ENCODE measurements at regions not wholly inside any gene's neighbourhood (a gene's known extent, or its start where the extent isn't known, plus 50 kb on each side); places are given as distances from the start of the nearest gene placed in this dataset.

- Histone ChIP-seq H3K4me3 (ENCODE audit: low read length) (no peak overlapping the region), H3K4me1 (ENCODE audit: insufficient read depth, low read length) (no peaks in the 10 kb centered on the region), H3K27me3 (ENCODE audit: control insufficient read depth in 1 of 2, insufficient read depth in 2 of 2, low read length in 2 of 2) (no peaks in the 10 kb centered on the region), H3K9me3 (ENCODE audit: control insufficient read depth in 1 of 2, insufficient read depth in 1 of 2, low read length in 2 of 2) (peaks cover 0 to 18% of the 10 kb centered on the region in 2 experiments), H3K27ac (ENCODE audit: low read depth in 1 of 2, low read length in 2 of 2) (no peak overlapping the region), H3K36me3 (ENCODE audit: insufficient read depth, low read length) (no peaks in the 10 kb centered on the region)
- no peak for TF ChIP-seq CTCF (IDR thresholded peaks at IDR 0.05)
- ChIA-PET POLR2A (no interaction called here), CTCF (no interaction called here)
- Mint-ChIP-seq H3K4me3 (no peak overlapping the region), H3K9me3 (no peaks in the 10 kb centered on the region), H3K36me3 (ENCODE audit: low read depth) (no peaks in the 10 kb centered on the region), H3K4me1 (ENCODE audit: low read depth) (no peaks in the 10 kb centered on the region), H3K27me3 (no peaks in the 10 kb centered on the region), H3K27ac (no peak overlapping the region)
- intact Hi-C loops (cut with DNase I, micrococcal nuclease) = no loop called here
- DNase-seq (no peak), ATAC-seq (ENCODE audit: poor library complexity) (no peak)
Measured at GRCh38 chr17:17422641-17423040, 54.2 kb upstream of the MED9 start.

DNA sequence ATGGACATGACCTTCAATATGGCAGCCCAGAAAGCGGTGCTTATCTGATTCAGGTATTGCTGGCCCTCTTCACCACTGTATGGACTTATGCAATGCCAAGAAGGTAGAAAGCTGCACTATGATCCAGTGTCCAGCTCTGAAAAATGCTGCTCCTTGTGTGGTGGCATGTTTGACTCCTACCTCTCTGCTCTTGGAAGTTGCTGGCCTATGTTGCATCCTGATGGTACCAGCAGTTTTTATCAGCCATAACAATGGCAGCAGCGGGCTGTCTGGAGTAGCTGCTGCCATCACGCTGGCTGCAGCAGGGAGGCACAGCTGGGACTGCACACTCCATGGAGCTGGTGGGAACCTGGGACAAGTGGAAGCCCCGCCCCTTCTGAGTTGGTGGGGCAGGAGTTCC is 53.1 kb upstream of the MED9 start:
- ChIA-PET POLR2A (no interaction called here), CTCF (no interaction called here)
- no peak for TF ChIP-seq CTCF (IDR thresholded peaks at IDR 0.05)
- Mint-ChIP-seq H3K36me3 (ENCODE audit: low read depth) (no peaks in the 10 kb centered on the region), H3K4me3 (no peak overlapping the region), H3K27ac (no peak overlapping the region), H3K9me3 (no peaks in the 10 kb centered on the region), H3K27me3 (no peaks in the 10 kb centered on the region), H3K4me1 (ENCODE audit: low read depth) (no peaks in the 10 kb centered on the region)
- Histone ChIP-seq H3K27me3 (ENCODE audit: control insufficient read depth in 1 of 2, insufficient read depth in 2 of 2, low read length in 2 of 2) (no peaks in the 10 kb centered on the region), H3K4me1 (ENCODE audit: insufficient read depth, low read length) (no peaks in the 10 kb centered on the region), H3K9me3 (ENCODE audit: control insufficient read depth in 1 of 2, insufficient read depth in 1 of 2, low read length in 2 of 2) (peaks cover 0 to 18% of the 10 kb centered on the region in 2 experiments), H3K36me3 (ENCODE audit: insufficient read depth, low read length) (no peaks in the 10 kb centered on the region), H3K4me3 (ENCODE audit: low read length) (no peak overlapping the region), H3K27ac (ENCODE audit: low read depth in 1 of 2, low read length in 2 of 2) (no peak overlapping the region)
- DNase-seq (no peak), ATAC-seq (ENCODE audit: poor library complexity) (no peak)
- intact Hi-C loops (cut with DNase I, micrococcal nuclease) = no loop called here

DNA sequence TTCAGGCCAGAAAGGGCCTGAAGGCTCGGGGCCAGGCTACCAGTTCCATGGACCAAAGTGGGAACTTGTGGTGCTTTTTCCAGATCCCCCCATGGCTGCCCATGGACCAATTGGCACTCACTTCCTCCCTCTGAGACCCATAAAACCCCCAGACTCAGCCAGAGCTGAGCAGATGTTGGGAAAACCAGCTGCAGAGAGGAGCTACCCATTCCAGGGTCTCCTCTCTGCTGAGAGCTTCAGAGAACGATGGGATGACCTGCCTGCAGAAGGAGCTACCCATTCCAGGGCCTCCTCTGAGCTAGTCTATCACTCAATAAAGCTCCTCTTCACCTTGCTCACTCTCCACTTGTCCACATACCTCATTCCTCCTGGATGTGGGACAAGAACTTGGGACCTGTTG is 52.2 kb upstream of the MED9 start:
- intact Hi-C loops (cut with DNase I, micrococcal nuclease) = no loop called here
- Histone ChIP-seq H3K27ac (ENCODE audit: low read depth in 1 of 2, low read length in 2 of 2) (no peak overlapping the region), H3K4me1 (ENCODE audit: insufficient read depth, low read length) (no peaks in the 10 kb centered on the region), H3K36me3 (ENCODE audit: insufficient read depth, low read length) (no peaks in the 10 kb centered on the region), H3K27me3 (ENCODE audit: control insufficient read depth in 1 of 2, insufficient read depth in 2 of 2, low read length in 2 of 2) (no peaks in the 10 kb centered on the region), H3K9me3 (ENCODE audit: control insufficient read depth in 1 of 2, insufficient read depth in 1 of 2, low read length in 2 of 2) (peaks cover 0 to 18% of the 10 kb centered on the region in 2 experiments), H3K4me3 (ENCODE audit: low read length) (no peak overlapping the region)
- CTCF ChIA-PET = no interaction called here
- H3K9me3 Mint-ChIP-seq = no peaks in the 10 kb centered on the region
- POLR2A ChIA-PET = interaction anchor here (0.7 to 0.9 kb wide), 2 partner anchors 15 to 33 kb away, joined by 3 read pairs; no protein-coding TSS in a partner anchor
- H3K27ac Mint-ChIP-seq = no peak overlapping the region
- no peaks in the 10 kb centered on the region for H3K36me3 Mint-ChIP-seq (ENCODE audit: low read depth)
- no peak for TF ChIP-seq CTCF (IDR thresholded peaks at IDR 0.05)
- ATAC-seq (ENCODE audit: poor library complexity) (no peak), DNase-seq (no peak)
- no peak overlapping the region for H3K4me3 Mint-ChIP-seq
- H3K4me1 Mint-ChIP-seq (ENCODE audit: low read depth) = no peaks in the 10 kb centered on the region
- no peaks in the 10 kb centered on the region for H3K27me3 Mint-ChIP-seq
